Ovary (tissue), 3 donors: ENCODE measurements at regions not wholly inside any gene's neighbourhood (a gene's known extent, or its start where the extent isn't known, plus 50 kb on each side); places are given as distances from the start of the nearest gene placed in this dataset.

Source experiments
- EP300 ChIP-seq: sonication (generic); formaldehyde crosslinking; IDR thresholded peaks from one replicate; pipeline ENCODE4 v1.6.1; 2017; ENCODE audit warnings: antibody characterized with exemption
- POLR2A ChIP-seq: fragments of 450-650 bp; IDR thresholded peaks from one replicate; pipeline ENCODE4 v1.6.1; 2017; ENCODE audit warnings: antibody characterized with exemption, mild to moderate bottlenecking, moderate library complexity
- TF ChIP-seq, protein P1 (sequence below), 3 donors: fragments of 450-650 bp in 2 of 3; fragments of 200-600 bp in 1 of 3; IDR thresholded peaks; one replicate each; pipeline versions ENCODE4 v1.5.1 to v1.8.0; 2016 to 2022; ENCODE audit warnings: antibody characterized with exemption in 3 of 3, mild to moderate bottlenecking in 1 of 3
- donor health status: DM: no; HTN: no; CAD: no.

- TF ChIP-seq, protein P1, sequence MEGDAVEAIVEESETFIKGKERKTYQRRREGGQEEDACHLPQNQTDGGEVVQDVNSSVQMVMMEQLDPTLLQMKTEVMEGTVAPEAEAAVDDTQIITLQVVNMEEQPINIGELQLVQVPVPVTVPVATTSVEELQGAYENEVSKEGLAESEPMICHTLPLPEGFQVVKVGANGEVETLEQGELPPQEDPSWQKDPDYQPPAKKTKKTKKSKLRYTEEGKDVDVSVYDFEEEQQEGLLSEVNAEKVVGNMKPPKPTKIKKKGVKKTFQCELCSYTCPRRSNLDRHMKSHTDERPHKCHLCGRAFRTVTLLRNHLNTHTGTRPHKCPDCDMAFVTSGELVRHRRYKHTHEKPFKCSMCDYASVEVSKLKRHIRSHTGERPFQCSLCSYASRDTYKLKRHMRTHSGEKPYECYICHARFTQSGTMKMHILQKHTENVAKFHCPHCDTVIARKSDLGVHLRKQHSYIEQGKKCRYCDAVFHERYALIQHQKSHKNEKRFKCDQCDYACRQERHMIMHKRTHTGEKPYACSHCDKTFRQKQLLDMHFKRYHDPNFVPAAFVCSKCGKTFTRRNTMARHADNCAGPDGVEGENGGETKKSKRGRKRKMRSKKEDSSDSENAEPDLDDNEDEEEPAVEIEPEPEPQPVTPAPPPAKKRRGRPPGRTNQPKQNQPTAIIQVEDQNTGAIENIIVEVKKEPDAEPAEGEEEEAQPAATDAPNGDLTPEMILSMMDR (IDR thresholded peaks at IDR 0.05), result no peak
- no peak for TF ChIP-seq POLR2A
- TF ChIP-seq EP300, result no peak
Measured at GRCh38 chr15:62527387-62527786, 362.3 kb upstream of the C2CD4B start.
